NCI-H2227 (cell line): ENCODE measurements at regions not wholly inside any gene's neighbourhood (a gene's known extent, or its start where the extent isn't known, plus 50 kb on each side); places are given as distances from the start of the nearest gene placed in this dataset.

Experiments
- DNase-seq: peaks from one replicate; lab custom pipeline; 2025; ENCODE audit not compliant: unreplicated experiment; lab: John Stamatoyannopoulos, UW

- no peak for DNase-seq
These were observed 1326.7 kb downstream of the MRPL39 start for GRCh38 chr21:24280596-24280995.

DNA sequence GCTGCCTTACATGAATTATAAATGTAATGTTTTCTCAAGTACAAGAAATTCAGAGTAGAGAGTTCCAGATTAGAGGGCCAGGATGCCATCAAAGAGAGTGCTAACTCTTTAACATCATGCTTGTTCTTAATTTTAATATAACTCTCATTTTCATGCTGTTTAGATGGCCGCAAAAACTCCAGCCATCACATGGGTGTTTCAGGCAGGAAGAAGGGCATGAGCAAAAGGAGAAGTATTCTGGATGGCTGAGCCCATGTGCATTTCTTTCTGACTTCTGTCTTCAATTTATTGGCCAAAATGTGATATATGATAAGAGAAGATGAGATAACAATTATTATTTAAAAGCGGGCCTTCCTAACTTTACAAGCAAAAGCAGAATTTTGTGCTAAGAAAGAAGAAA is 1328.6 kb downstream of the MRPL39 start:
- DNase-seq = no peak

GRCh38 chr21:24276204-24276603 is 1331.1 kb downstream of the MRPL39 start:
- DNase-seq = no peak

DNA sequence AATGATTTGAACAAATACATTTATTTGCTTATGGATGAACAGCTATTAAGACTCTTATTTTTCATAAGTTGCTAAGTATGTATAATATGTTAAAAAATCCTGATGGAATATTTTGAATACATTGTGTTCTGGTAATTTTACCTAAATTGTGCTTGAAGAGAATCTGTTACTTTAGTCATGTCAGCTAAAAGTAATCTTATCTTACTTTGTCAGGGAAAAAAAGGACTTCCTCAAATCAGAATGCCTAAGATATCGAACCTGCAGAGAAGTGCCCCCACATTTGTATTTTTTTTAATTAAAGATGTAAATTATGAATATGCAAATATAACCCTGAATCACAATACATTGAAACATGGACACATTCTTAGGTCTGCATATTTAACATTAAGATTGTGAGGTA is 1331.7 kb downstream of the MRPL39 start:
- no peak for DNase-seq

- DNase-seq = no peak
These were observed 1334.8 kb downstream of the MRPL39 start for GRCh38 chr21:24272521-24272938.

DNA sequence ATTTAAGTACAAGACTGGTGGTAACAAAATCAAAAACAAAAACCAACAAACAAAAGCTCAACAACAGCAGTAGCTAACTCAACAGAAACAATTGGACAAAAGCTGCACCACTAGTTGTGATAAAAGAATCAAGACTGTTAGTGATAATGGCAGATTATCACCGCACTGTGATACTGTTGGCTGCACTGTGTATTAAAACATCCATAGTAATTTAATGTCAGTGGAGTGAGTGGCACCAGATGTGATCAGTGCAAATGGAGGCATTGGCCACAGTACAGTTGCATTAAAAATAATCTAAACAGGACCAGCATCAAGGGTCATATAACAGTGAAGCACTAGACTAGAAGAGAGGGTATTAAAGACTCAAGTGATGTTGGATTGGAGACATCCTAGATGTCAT is 1341.3 kb downstream of the MRPL39 start:
- no peak for DNase-seq

GRCh38 chr21:24260751-24261150 is 1346.5 kb downstream of the MRPL39 start:
- DNase-seq = no peak

- no peak for DNase-seq
These were observed 1348.0 kb downstream of the MRPL39 start for GRCh38 chr21:24259241-24259640.

DNA sequence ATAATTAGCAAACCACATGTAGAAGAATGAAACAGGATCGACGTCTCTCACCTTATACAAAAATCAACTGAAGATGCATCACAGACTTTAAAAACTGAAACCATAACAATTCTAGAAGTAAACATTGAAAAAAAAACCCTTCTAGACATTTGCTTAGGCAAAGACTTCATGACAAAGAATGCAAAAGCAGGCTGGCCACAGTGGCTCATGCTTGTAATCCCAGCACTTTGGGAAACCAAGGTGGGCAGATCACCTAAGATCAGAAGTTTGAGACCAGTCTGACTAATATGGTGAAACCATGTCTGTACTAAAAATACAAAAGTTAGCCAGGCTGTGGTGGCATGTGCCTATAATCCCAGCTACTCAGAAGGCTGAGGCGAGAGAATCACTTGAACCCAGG is 1351.7 kb downstream of the MRPL39 start:
- DNase-seq = no peak

- no peak for DNase-seq
These were observed 1381.8 kb downstream of the MRPL39 start for GRCh38 chr21:24225431-24225830.

DNA sequence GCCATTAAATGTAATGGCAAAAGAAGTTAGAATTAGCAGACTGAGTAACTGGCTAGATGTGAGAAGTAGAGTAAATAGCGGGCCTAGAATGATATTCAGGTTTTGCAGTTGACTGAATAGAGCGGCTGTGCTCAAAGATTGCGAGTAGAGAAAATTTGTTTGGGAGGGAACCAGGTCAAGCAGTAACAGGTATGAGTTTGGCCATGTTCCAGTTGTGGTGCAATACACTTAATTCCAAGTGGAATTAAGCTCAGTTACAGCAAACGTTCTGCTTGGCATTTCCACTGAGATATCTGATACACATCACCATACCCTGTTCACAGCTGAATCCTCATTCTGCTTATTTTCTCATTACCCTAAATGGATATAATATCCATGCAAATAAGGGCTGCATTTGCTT is 1382.9 kb downstream of the MRPL39 start:
- no peak for DNase-seq

DNA sequence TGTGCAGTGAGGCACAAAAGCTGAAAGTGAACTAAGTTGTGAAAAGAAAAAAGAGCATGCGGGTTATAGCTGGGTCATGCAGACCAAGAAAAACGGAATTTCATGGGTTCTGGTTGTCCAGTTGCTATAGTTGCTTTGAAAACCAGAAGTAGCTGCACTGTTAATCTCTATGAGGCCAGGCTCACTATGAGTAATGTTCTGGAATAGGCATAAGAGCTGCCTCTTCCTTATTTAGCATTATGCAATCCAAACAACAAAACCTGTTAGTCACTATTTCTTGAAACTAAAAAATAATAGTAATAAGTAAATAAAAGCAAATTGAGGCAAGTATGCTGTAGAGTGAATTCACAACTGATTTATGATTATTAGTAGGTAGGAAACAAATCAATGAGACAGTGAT is 1383.7 kb downstream of the MRPL39 start:
- DNase-seq = no peak

GRCh38 chr21:24222676-24223075 is 1384.6 kb downstream of the MRPL39 start:
- DNase-seq = no peak

GRCh38 chr21:24220446-24220845 is 1386.8 kb downstream of the MRPL39 start:
- DNase-seq = no peak

- no peak for DNase-seq
These were observed 1390.1 kb downstream of the MRPL39 start for GRCh38 chr21:24217151-24217550.

DNA sequence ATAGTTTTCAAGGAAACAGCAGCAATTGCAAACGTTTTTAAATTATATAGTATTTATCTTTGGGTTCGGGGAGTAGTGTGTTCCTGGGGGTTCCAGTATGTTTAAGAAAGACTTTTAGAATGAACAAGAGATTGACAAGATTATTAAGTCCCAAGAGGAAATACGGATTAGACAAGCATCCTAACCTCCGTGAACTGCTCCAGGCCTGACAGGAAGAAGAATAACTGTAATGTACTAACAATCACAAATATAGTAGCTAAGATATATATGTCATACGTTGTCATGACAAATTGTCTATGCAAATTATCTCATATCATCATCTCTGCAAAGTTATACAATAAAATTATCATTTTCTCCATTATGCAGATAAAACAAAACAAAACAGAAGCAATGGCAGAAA is 1397.2 kb downstream of the MRPL39 start:
- no peak for DNase-seq

DNA sequence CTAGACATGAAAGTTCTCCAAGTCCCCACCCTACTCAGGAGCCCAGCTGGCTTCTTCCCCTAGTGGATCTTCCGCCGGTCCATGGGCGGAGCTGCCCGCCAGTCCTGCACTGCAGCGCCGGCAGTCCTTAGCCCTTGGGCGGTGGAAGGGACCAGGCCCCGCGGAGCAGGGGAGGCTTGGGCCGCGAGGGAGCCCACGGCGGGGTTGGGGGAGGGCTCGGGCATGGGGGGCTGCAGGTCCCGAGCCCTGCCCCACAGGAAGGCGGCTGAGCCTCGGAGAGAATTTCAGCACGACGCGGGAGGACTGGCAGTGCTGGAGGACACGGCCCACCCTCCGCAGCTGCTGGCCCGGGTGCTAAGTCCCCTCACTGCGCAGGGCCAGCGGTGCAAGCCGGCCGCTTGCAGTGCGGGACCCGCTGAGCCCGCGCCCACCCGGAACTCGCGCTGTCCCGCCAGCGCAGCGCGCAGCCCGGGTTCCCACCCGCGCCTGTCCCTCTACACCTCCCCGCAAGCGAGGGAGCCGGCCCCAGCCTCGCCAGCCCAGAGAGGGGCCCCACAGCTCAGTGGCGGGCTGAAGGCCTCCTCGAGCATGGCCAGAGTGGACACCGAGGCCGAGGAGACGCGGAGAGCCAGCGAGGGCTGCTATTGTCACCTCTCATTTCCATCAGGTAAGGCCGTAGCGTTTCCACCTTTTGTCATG is 1398.6 kb downstream of the MRPL39 start:
- no peak for DNase-seq

- no peak for DNase-seq
These were observed 1402.0 kb downstream of the MRPL39 start for GRCh38 chr21:24205319-24205718.

- no peak for DNase-seq
These were observed 1402.6 kb downstream of the MRPL39 start for GRCh38 chr21:24204641-24205040.

- DNase-seq = no peak
These were observed 1407.2 kb downstream of the MRPL39 start for GRCh38 chr21:24200052-24200451.

DNA sequence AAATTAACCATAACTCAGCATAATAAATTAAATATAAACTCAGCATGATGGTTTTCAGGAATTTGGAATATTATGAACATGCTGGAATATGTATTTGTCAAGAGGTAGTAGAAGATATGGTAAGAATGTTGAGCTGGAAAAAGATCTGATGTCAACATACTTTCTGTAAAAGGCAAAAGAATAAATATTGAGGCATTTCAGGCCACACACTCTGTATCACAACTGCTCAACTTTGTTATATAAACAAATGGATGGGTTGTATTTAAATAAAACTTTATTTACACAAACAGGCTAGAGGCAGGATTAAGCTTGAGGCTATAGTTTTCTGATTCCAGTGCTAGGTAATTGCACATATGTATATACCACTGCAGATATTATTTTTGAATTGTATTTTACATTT is 1409.4 kb downstream of the MRPL39 start:
- DNase-seq = no peak

DNA sequence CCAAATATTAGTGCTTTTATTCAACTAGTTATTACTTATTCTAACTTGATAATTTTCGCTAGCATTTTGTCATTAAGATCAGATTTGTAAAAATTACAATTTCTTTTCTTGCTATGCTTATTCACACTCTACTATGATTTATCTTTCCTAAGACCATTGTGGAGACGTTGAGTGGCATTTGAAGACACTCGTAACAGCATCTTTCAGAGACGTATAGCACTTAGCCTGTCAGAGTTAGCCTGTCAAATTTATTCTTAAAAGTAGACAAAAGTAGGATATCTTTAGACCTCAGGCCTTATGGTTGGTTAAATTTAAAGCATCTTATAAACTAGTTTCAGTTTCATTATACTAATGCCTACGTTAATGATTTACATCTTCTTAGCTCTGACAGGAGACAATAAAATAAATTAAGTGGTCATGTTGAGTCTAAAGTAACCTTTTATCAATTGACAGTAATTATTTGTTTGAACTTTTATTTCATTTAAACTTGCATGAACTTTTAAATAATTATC is 1410.1 kb downstream of the MRPL39 start:
- no peak for DNase-seq

DNA sequence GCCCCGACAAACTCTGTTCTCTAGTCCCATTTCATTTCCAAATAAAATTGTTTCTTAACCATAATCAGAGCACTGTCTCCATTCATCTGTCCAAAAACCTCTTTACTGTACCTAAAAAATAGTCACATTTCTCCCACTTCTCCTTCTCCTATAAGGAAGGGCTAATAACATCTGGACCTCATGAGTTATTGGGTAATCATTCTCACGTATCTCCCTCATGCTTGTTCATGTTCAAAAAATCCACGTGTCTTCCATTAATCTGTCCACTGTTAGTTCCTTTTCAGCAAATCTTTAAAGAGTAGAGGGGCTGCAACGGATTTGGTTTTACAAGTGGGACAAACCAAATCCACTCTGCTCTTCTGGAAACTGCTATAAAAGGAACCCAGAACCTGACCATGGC is 1418.8 kb downstream of the MRPL39 start:
- no peak for DNase-seq
